C4-2B (cell line): ENCODE measurements at regions not wholly inside any gene's neighbourhood (a gene's known extent, or its start where the extent isn't known, plus 50 kb on each side); places are given as distances from the start of the nearest gene placed in this dataset.

Source experiments
- ZFX ChIP-seq: fragments of 450-650 bp; IDR thresholded peaks from 2 replicates; pipeline ENCODE4 v1.6.1; 2017
- TF ChIP-seq, protein P1 (sequence below): fragments of 450-650 bp; conservative IDR thresholded peaks from 2 replicates; pipeline ENCODE4 v1.5.1; 2017; ENCODE audit warnings: mild to moderate bottlenecking

DNA sequence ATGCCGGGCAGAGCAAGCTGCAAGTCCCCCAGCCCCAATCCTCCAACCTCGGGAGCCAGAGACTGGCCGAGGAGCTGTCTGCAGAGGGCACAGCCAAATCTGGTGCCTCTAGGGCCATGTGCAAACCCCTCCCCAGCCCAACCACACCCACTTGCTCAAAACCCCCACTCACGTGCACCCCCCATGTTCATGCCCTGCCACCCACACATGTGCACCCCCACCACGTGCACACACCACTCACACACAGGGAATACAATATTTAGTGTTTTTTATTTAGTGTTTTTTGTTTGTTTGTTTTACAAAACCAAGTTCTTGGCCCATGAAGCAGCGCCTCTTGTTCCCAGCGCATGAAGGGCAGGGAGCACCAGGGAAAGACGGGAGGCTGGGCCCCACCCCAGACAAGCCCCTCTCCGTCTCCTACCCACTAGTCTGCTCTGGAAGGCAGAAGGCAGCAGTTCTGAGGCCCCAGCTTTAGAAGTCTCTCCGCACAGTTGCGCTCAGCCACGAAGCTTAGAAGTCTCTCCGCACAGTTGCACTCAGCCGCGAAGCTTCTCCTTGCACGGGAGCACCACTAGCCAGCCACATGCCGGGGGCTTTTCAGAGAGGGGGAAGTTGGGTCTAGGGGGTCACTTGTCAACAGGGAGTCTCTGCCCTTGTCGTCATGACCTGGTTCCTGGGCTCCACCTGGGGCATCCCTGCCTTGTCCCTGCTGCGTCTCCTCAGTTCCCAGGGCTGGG, 276.1 kb upstream of the HDAC4 start:
- TF ChIP-seq, protein P1, sequence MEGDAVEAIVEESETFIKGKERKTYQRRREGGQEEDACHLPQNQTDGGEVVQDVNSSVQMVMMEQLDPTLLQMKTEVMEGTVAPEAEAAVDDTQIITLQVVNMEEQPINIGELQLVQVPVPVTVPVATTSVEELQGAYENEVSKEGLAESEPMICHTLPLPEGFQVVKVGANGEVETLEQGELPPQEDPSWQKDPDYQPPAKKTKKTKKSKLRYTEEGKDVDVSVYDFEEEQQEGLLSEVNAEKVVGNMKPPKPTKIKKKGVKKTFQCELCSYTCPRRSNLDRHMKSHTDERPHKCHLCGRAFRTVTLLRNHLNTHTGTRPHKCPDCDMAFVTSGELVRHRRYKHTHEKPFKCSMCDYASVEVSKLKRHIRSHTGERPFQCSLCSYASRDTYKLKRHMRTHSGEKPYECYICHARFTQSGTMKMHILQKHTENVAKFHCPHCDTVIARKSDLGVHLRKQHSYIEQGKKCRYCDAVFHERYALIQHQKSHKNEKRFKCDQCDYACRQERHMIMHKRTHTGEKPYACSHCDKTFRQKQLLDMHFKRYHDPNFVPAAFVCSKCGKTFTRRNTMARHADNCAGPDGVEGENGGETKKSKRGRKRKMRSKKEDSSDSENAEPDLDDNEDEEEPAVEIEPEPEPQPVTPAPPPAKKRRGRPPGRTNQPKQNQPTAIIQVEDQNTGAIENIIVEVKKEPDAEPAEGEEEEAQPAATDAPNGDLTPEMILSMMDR = no peak
- no peak for TF ChIP-seq ZFX
